ENCODE measurements at regions not wholly inside any gene's neighbourhood (a gene's known extent, or its start where the extent isn't known, plus 50 kb on each side); places are given as distances from the start of the nearest gene placed in this dataset.

GRCh38 chr1:217944550-217944949 is 313.4 kb downstream of the SPATA17 start:
- WGBS (ENCODE audit: extremely low coverage, insufficient read length, low lambda C conversion rate), result no CpG with 5 or more reads among the region's 6 CpGs
- H2AFZ ChIP-seq (ENCODE audit: low read length), result no peak overlapping the region
- no peak overlapping the region for H2BK120ac ChIP-seq (ENCODE audit: low read depth, low read length, poor library complexity, severe bottlenecking)
- H4K5ac ChIP-seq (ENCODE audit: insufficient read length, low read depth, low read length), result no peak overlapping the region
- no peaks in the 10 kb centered on the region for H3K27me3 ChIP-seq (ENCODE audit: insufficient read depth, low read length)
- no peaks in the 10 kb centered on the region for H3K4me1 ChIP-seq (ENCODE audit: insufficient read depth, low read length)
- H4K8ac ChIP-seq (replicated peaks; ENCODE audit: insufficient read length, low read depth, low read length), result no peak overlapping the region
- H2BK12ac ChIP-seq (ENCODE audit: insufficient read length, low read depth, low read length), result no peak overlapping the region
- no peak overlapping the region for H4K91ac ChIP-seq (ENCODE audit: insufficient read length, low read depth, low read length)
- no peaks in the 10 kb centered on the region for H3K9me3 ChIP-seq (ENCODE audit: control insufficient read depth, low read depth, low read length)
- no peaks in the 10 kb centered on the region for H3K79me2 ChIP-seq (ENCODE audit: insufficient read depth, low read length)
- TF ChIP-seq CTCF (conservative IDR thresholded peaks at IDR 0.05), result no peak
- H3K23me2 ChIP-seq (ENCODE audit: insufficient read length, low read depth, low read length, poor library complexity, severe bottlenecking), result no peaks in the 10 kb centered on the region
- Mint-ChIP-seq H3K27ac (no peak overlapping the region), H3K27me3 (ENCODE audit: low read depth) (no peaks in the 10 kb centered on the region), H3K36me3 (ENCODE audit: insufficient read depth in 1 of 3, low read depth in 3 of 3) (no peaks in the 10 kb centered on the region), H3K4me1 (peaks cover 0 to 12% of the 10 kb centered on the region in 2 experiments; a peak in 1 of 4 replicates), H3K4me3 (no peak overlapping the region), H3K9me3 (no peaks in the 10 kb centered on the region)
- no peaks in the 10 kb centered on the region for H3K79me1 ChIP-seq (ENCODE audit: insufficient read depth, low read depth, low read length, poor library complexity, severe bottlenecking)
- no peak overlapping the region for H3K18ac ChIP-seq (ENCODE audit: insufficient read length, low read depth, low read length)
- no peak overlapping the region for H2AK5ac ChIP-seq (ENCODE audit: insufficient read length, low read length)
- no peak overlapping the region for H3K56ac ChIP-seq (ENCODE audit: insufficient read length, low read depth, low read length)
- H2BK20ac ChIP-seq (ENCODE audit: low read depth, low read length, poor library complexity, severe bottlenecking), result no peak overlapping the region
- no peak overlapping the region for H3T11ph ChIP-seq (ENCODE audit: low read length)
- no peak overlapping the region for H3K27ac ChIP-seq (ENCODE audit: insufficient read length, low read depth, low read length)
- no peak overlapping the region for H2BK5ac ChIP-seq (ENCODE audit: insufficient read length, low read length)
- no peak overlapping the region for H3K23ac ChIP-seq (ENCODE audit: insufficient read length, low read depth, low read length)
- no peak overlapping the region for H2BK15ac ChIP-seq (ENCODE audit: low read depth, low read length)
- no peak for DNase-seq
- no peak overlapping the region for H3K9ac ChIP-seq (ENCODE audit: extremely low read depth, insufficient read length, low read length)
- no peak overlapping the region for H3K14ac ChIP-seq (ENCODE audit: insufficient read depth, low read length)
- no peak overlapping the region for H3K4ac ChIP-seq (ENCODE audit: low read depth, low read length)
- no peaks in the 10 kb centered on the region for H4K20me1 ChIP-seq (ENCODE audit: control insufficient read depth, insufficient read depth, insufficient read length)
- H3K4me2 ChIP-seq (ENCODE audit: insufficient read depth, insufficient read length, low read length), result no peak overlapping the region

Data from H9 (cell line).